GM19455 (cell line): ENCODE measurements at regions not wholly inside any gene's neighbourhood (a gene's known extent, or its start where the extent isn't known, plus 50 kb on each side); places are given as distances from the start of the nearest gene placed in this dataset.

Source experiments
- ATAC-seq: cut with Tn5 transposase; IDR thresholded peaks from one replicate; pipeline ENCODE4 v1.9.1; 2021; ENCODE audit not compliant: unreplicated experiment

- ATAC-seq, result no peak
Observed at GRCh38 chr2:226622484-226622883, 177.1 kb downstream of the IRS1 start.

- no peak for ATAC-seq
Observed at GRCh38 chr2:226620176-226620575, 179.4 kb downstream of the IRS1 start.

- no peak for ATAC-seq
Observed at GRCh38 chr2:226619707-226620106, 179.9 kb downstream of the IRS1 start.

- ATAC-seq, result no peak
Observed at GRCh38 chr2:226618875-226619605, 180.6 kb downstream of the IRS1 start.

- no peak for ATAC-seq
Observed at GRCh38 chr2:226618544-226618874, 181.1 kb downstream of the IRS1 start.

- ATAC-seq, result no peak
Observed at GRCh38 chr2:226615891-226616290, 183.7 kb downstream of the IRS1 start.

GRCh38 chr2:226611944-226612318 is 187.7 kb downstream of the IRS1 start:
- no peak for ATAC-seq

GRCh38 chr2:226611196-226611943 is 188.2 kb downstream of the IRS1 start:
- ATAC-seq, result no peak

GRCh38 chr2:226609366-226609765 is 190.3 kb downstream of the IRS1 start:
- no peak for ATAC-seq

- no peak for ATAC-seq
Observed at GRCh38 chr2:226608451-226608850, 191.2 kb downstream of the IRS1 start.

- no peak for ATAC-seq
Observed at GRCh38 chr2:226607379-226607778, 192.2 kb downstream of the IRS1 start.

GRCh38 chr2:226605642-226606041 is 194.0 kb downstream of the IRS1 start:
- no peak for ATAC-seq

GRCh38 chr2:226603606-226604005 is 196.0 kb downstream of the IRS1 start:
- ATAC-seq, result no peak

GRCh38 chr2:226601881-226602662 is 197.5 kb downstream of the IRS1 start:
- ATAC-seq, result no peak

- ATAC-seq, result no peak
Observed at GRCh38 chr2:226600802-226601201, 198.8 kb downstream of the IRS1 start.

- ATAC-seq, result no peak
Observed at GRCh38 chr2:226600184-226600583, 199.4 kb downstream of the IRS1 start.

GRCh38 chr2:226589043-226589442 is 210.6 kb downstream of the IRS1 start:
- ATAC-seq, result no peak

- ATAC-seq, result no peak
Observed at GRCh38 chr2:226585130-226585561, 214.5 kb downstream of the IRS1 start.

GRCh38 chr2:226584518-226585055 is 215.0 kb downstream of the IRS1 start:
- ATAC-seq, result no peak

GRCh38 chr2:226583715-226584114 is 215.9 kb downstream of the IRS1 start:
- ATAC-seq, result no peak

- no peak for ATAC-seq
Observed at GRCh38 chr2:226581661-226582060, 218.0 kb downstream of the IRS1 start.

GRCh38 chr2:226581004-226581403 is 218.6 kb downstream of the IRS1 start:
- no peak for ATAC-seq
